H9 (cell line): ENCODE measurements at regions not wholly inside any gene's neighbourhood (a gene's known extent, or its start where the extent isn't known, plus 50 kb on each side); places are given as distances from the start of the nearest gene placed in this dataset.
"Not testable (repeated sequence)": the region's sequence is repeated elsewhere in the genome, so short reads cannot be mapped to it uniquely, and the experiment has no call there.

Experiments used
- DNase-seq: peaks from one replicate; pipeline ENCODE4 v3.0.0-alpha.2; 2017
- H2AFZ ChIP-seq: one replicate; pipeline ENCODE4 v1.6.1; 2013; ENCODE audit warnings: mild to moderate bottlenecking, low read length, control low read depth, moderate library complexity
- H2AK5ac ChIP-seq: 2 replicates; pipeline ENCODE4 v1.6.1; 2013; ENCODE audit warnings: low read length, control low read depth, mixed read lengths; ENCODE audit not compliant: insufficient read length
- H2BK120ac ChIP-seq: one replicate; pipeline ENCODE4 v1.6.1; 2013; ENCODE audit warnings: low read depth, mild to moderate bottlenecking, low read length, control low read depth, inconsistent platforms; ENCODE audit not compliant: poor library complexity, severe bottlenecking
- H2BK12ac ChIP-seq: 2 replicates; pipeline ENCODE4 v1.6.1; 2013; ENCODE audit warnings: low read length, control low read depth, mixed read lengths, low read depth; ENCODE audit not compliant: insufficient read length
- H2BK15ac ChIP-seq: 2 replicates; pipeline ENCODE4 v1.6.1; 2013; ENCODE audit warnings: low read depth, low read length, control low read depth
- H2BK20ac ChIP-seq: one replicate; pipeline ENCODE4 v1.6.1; 2013; ENCODE audit warnings: low read depth, mild to moderate bottlenecking, low read length, control low read depth, inconsistent platforms; ENCODE audit not compliant: poor library complexity, severe bottlenecking
- H2BK5ac ChIP-seq: 2 replicates; pipeline ENCODE4 v1.6.1; 2013; ENCODE audit warnings: low read length, control low read depth, mixed read lengths; ENCODE audit not compliant: insufficient read length
- H3K14ac ChIP-seq: 2 replicates; pipeline ENCODE4 v1.6.1; 2013; ENCODE audit warnings: low read length, control low read depth; ENCODE audit not compliant: insufficient read depth
- H3K18ac ChIP-seq: 2 replicates; pipeline ENCODE4 v1.6.1; 2013; ENCODE audit warnings: low read depth, mild to moderate bottlenecking, mixed read lengths, low read length, control low read depth; ENCODE audit not compliant: insufficient read length
- H3K23ac ChIP-seq: 2 replicates; pipeline ENCODE4 v1.6.1; 2013; ENCODE audit warnings: low read length, control low read depth, mixed read lengths, low read depth; ENCODE audit not compliant: insufficient read length
- H3K23me2 ChIP-seq: 2 replicates; pipeline ENCODE4 v1.6.1; 2013; ENCODE audit warnings: low read depth, mild to moderate bottlenecking, mixed read lengths, low read length, control low read depth; ENCODE audit not compliant: insufficient read length, poor library complexity, severe bottlenecking
- H3K27ac ChIP-seq: 2 replicates; pipeline ENCODE4 v1.5.1; 2013; ENCODE audit warnings: low read length, control low read depth, mixed read lengths, low read depth; ENCODE audit not compliant: insufficient read length
- H3K27me3 ChIP-seq: 2 replicates; pipeline ENCODE4 v1.6.1; 2013; ENCODE audit warnings: low read length, control low read depth, inconsistent platforms; ENCODE audit not compliant: insufficient read depth
- H3K4ac ChIP-seq: 2 replicates; pipeline ENCODE4 v1.6.1; 2013; ENCODE audit warnings: low read depth, mild to moderate bottlenecking, control low read depth, inconsistent platforms, low read length, moderate library complexity
- H3K4me1 ChIP-seq: 2 replicates; pipeline ENCODE4 v1.6.1; 2013; ENCODE audit warnings: low read length, control low read depth, inconsistent platforms; ENCODE audit not compliant: insufficient read depth
- H3K4me2 ChIP-seq: 2 replicates; pipeline ENCODE4 v1.6.1; 2013; ENCODE audit warnings: low read length, control low read depth, mixed read lengths; ENCODE audit not compliant: insufficient read length, insufficient read depth
- H3K56ac ChIP-seq: 2 replicates; pipeline ENCODE4 v1.6.1; 2013; ENCODE audit warnings: low read depth, mild to moderate bottlenecking, mixed read lengths, low read length, control low read depth; ENCODE audit not compliant: insufficient read length
- H3K79me1 ChIP-seq: 2 replicates; pipeline ENCODE4 v1.6.1; 2013; ENCODE audit warnings: low read depth, mild to moderate bottlenecking, moderate library complexity, low read length, control low read depth, inconsistent platforms; ENCODE audit not compliant: insufficient read depth, poor library complexity, severe bottlenecking
- H3K79me2 ChIP-seq: 2 replicates; pipeline ENCODE4 v1.6.1; 2013; ENCODE audit warnings: low read length, control low read depth, inconsistent platforms; ENCODE audit not compliant: insufficient read depth
- H3K9ac ChIP-seq: 2 replicates; pipeline ENCODE4 v1.6.1; 2013; ENCODE audit warnings: low read length, control low read depth, mixed read lengths; ENCODE audit not compliant: insufficient read length; ENCODE audit errors: extremely low read depth
- H3K9me3 ChIP-seq: one replicate; pipeline ENCODE4 v1.6.1; 2013; ENCODE audit warnings: low read depth, low read length, inconsistent platforms; ENCODE audit not compliant: control insufficient read depth
- H3T11ph ChIP-seq: one replicate; pipeline ENCODE4 v1.6.1; 2013; ENCODE audit warnings: mild to moderate bottlenecking, low read length, control low read depth, inconsistent platforms
- H4K20me1 ChIP-seq: one replicate; pipeline ENCODE4 v1.6.1; 2013; ENCODE audit not compliant: control insufficient read depth, insufficient read length, insufficient read depth
- H4K5ac ChIP-seq: 2 replicates; pipeline ENCODE4 v1.6.1; 2013; ENCODE audit warnings: low read depth, mild to moderate bottlenecking, mixed read lengths, low read length, control low read depth; ENCODE audit not compliant: insufficient read length
- H4K8ac ChIP-seq: replicated peaks from 2 replicates; pipeline ENCODE4 v1.6.1; 2013; ENCODE audit warnings: low read length, control low read depth, mixed read lengths, low read depth; ENCODE audit not compliant: insufficient read length
- H4K91ac ChIP-seq: 2 replicates; pipeline ENCODE4 v1.6.1; 2013; ENCODE audit warnings: low read depth, mild to moderate bottlenecking, moderate library complexity, mixed read lengths, low read length, control low read depth; ENCODE audit not compliant: insufficient read length
- H3K27ac Mint-ChIP-seq, 3 experiments: 2 replicates in 2 of 3; 3 replicates in 1 of 3; pipeline ENCODE4 v1.8.0; 2020 to 2021; ENCODE audit warnings: mixed read lengths in 3 of 3, mild to moderate bottlenecking in 1 of 3, moderate library complexity in 1 of 3
- H3K27me3 Mint-ChIP-seq: 2 replicates; pipeline ENCODE4 v1.8.0; 2021; ENCODE audit warnings: low read depth, mild to moderate bottlenecking, moderate library complexity, mixed read lengths
- H3K36me3 Mint-ChIP-seq, 3 experiments: 2 replicates in 2 of 3; 3 replicates in 1 of 3; pipeline ENCODE4 v1.8.0; 2020 to 2021; ENCODE audit warnings: low read depth in 3 of 3, mixed read lengths in 3 of 3; ENCODE audit not compliant: insufficient read depth in 1 of 3
- H3K4me1 Mint-ChIP-seq, 2 experiments: 2 replicates each; pipeline ENCODE4 v1.8.0; 2020; ENCODE audit warnings: mixed read lengths in 2 of 2
- H3K4me3 Mint-ChIP-seq, 2 experiments: 2 replicates in 1 of 2; 3 replicates in 1 of 2; pipeline ENCODE4 v1.8.0; 2020 to 2021; ENCODE audit warnings: mild to moderate bottlenecking in 2 of 2, mixed read lengths in 2 of 2, moderate library complexity in 1 of 2
- H3K9me3 Mint-ChIP-seq, 2 experiments: 2 replicates in 1 of 2; 3 replicates in 1 of 2; pipeline ENCODE4 v1.8.0; 2020; ENCODE audit warnings: mild to moderate bottlenecking in 2 of 2, mixed read lengths in 2 of 2, moderate library complexity in 1 of 2
- WGBS: extraction: QIAGEN DNeasy Blood & Tissue Kit; methylation state at CpG from one replicate; pipeline ENCODE4 v1.1.7; 2013; ENCODE audit warnings: missing lambda C conversion rate, low lambda C conversion rate, mixed read lengths; ENCODE audit not compliant: insufficient read length; ENCODE audit errors: extremely low coverage; 5-methylcytosine and 5-hydroxymethylcytosine counted together

GRCh38 chr17:45621087-45621486 is 130.6 kb upstream of the PLEKHM1 start:
- H3K27ac ChIP-seq, H2BK12ac ChIP-seq, H3K79me1 ChIP-seq, H2BK20ac ChIP-seq, H4K5ac ChIP-seq, H3K27me3 ChIP-seq, H2BK5ac ChIP-seq, H3K27ac Mint-ChIP-seq, H3K27me3 Mint-ChIP-seq, H3K14ac ChIP-seq, DNase-seq, H3K18ac ChIP-seq, H3K56ac ChIP-seq, H3K9me3 Mint-ChIP-seq, H3K79me2 ChIP-seq, H3T11ph ChIP-seq, H3K4me2 ChIP-seq, H2AK5ac ChIP-seq, H3K9me3 ChIP-seq, H4K91ac ChIP-seq, H2AFZ ChIP-seq, H4K20me1 ChIP-seq, H3K4ac ChIP-seq, H3K23ac ChIP-seq, H2BK15ac ChIP-seq, H3K4me1 ChIP-seq, H3K23me2 ChIP-seq, H2BK120ac ChIP-seq, H3K4me1 Mint-ChIP-seq, H3K9ac ChIP-seq, H4K8ac ChIP-seq: not testable (repeated sequence)
- Mint-ChIP-seq H3K4me3 (peak overlapping the region in 1 of 2 experiments; percentile 60; a peak in 1 of 5 replicates), H3K36me3 (peaks cover 5 to 11% (median 5%) of the 10 kb centered on the region in 3 experiments)
- no CpG with 5 or more reads among the region's 9 CpGs for WGBS

GRCh38 chr17:45622295-45622694 is 131.8 kb upstream of the PLEKHM1 start:
- H4K20me1 ChIP-seq, H3K4me1 ChIP-seq, H2AK5ac ChIP-seq, H3K23ac ChIP-seq, H3K4ac ChIP-seq, H3K14ac ChIP-seq, H3K9ac ChIP-seq, H3K79me2 ChIP-seq, H2BK12ac ChIP-seq, H3K27ac Mint-ChIP-seq, H3K4me2 ChIP-seq, H3K4me1 Mint-ChIP-seq, H2BK20ac ChIP-seq, H4K5ac ChIP-seq, H2BK5ac ChIP-seq, H3K18ac ChIP-seq, DNase-seq, H2AFZ ChIP-seq, H3K27me3 ChIP-seq, H3K9me3 Mint-ChIP-seq, H2BK15ac ChIP-seq, H3K27ac ChIP-seq, H2BK120ac ChIP-seq, H3K4me3 Mint-ChIP-seq, H3K27me3 Mint-ChIP-seq, H3T11ph ChIP-seq, H3K56ac ChIP-seq, H3K9me3 ChIP-seq, H4K91ac ChIP-seq, H3K79me1 ChIP-seq, H4K8ac ChIP-seq, H3K23me2 ChIP-seq: not testable (repeated sequence)
- H3K36me3 Mint-ChIP-seq, result peaks cover 13 to 23% (median 14%) of the 10 kb centered on the region in 3 experiments
- no CpG with 5 or more reads among the region's 3 CpGs for WGBS
